ENCODE measurements at regions not wholly inside any gene's neighbourhood (a gene's known extent, or its start where the extent isn't known, plus 50 kb on each side); places are given as distances from the start of the nearest gene placed in this dataset.

DNA sequence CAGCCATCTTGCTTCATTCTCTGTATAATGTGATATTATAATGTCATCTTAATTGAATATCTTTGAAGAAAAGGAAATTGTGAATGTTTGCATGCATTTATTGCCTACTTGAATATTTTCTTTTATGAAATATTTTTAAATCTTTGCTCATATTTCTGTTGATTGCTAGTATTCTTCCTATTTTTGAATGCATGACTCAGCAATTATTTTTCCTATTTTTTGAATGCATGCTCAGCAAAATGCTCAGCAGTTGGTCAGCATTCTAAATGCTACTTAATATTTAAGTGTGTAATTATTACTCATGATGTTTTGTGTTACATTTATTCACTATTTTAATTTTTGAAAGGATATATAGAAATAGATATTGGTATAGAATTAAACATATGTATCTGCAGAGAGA is 378.3 kb downstream of the CCER1 start:
- TF ChIP-seq, protein P1, sequence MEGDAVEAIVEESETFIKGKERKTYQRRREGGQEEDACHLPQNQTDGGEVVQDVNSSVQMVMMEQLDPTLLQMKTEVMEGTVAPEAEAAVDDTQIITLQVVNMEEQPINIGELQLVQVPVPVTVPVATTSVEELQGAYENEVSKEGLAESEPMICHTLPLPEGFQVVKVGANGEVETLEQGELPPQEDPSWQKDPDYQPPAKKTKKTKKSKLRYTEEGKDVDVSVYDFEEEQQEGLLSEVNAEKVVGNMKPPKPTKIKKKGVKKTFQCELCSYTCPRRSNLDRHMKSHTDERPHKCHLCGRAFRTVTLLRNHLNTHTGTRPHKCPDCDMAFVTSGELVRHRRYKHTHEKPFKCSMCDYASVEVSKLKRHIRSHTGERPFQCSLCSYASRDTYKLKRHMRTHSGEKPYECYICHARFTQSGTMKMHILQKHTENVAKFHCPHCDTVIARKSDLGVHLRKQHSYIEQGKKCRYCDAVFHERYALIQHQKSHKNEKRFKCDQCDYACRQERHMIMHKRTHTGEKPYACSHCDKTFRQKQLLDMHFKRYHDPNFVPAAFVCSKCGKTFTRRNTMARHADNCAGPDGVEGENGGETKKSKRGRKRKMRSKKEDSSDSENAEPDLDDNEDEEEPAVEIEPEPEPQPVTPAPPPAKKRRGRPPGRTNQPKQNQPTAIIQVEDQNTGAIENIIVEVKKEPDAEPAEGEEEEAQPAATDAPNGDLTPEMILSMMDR (IDR thresholded peaks at IDR 0.05; ENCODE audit: borderline replicate concordance, extremely low read depth, low read length, poor library complexity, severe bottlenecking) = no peak
- TF ChIP-seq EZH2 (IDR thresholded peaks at IDR 0.05; ENCODE audit: borderline replicate concordance, low read depth, low read length, severe bottlenecking) = no peak
